NCI-H82 (cell line): ENCODE measurements at regions not wholly inside any gene's neighbourhood (a gene's known extent, or its start where the extent isn't known, plus 50 kb on each side); places are given as distances from the start of the nearest gene placed in this dataset.
A peak's percentile ranks its signal among the peaks of the same experiment; 100 is the strongest.
"Not testable (repeated sequence)": the region's sequence is repeated elsewhere in the genome, so short reads cannot be mapped to it uniquely, and the experiment has no call there.

Experiments used
- DNase-seq: peaks from one replicate; lab custom pipeline; 2025; lab: John Stamatoyannopoulos, UW

GRCh38 chr1:64318428-64318827, 115.0 kb downstream of the UBE2U start:
- no peak for DNase-seq

- no peak for DNase-seq
These were observed 116.6 kb downstream of the UBE2U start for GRCh38 chr1:64320007-64320406.

GRCh38 chr1:64320470-64320869, 117.0 kb downstream of the UBE2U start:
- DNase-seq: peak; percentile 24

DNA sequence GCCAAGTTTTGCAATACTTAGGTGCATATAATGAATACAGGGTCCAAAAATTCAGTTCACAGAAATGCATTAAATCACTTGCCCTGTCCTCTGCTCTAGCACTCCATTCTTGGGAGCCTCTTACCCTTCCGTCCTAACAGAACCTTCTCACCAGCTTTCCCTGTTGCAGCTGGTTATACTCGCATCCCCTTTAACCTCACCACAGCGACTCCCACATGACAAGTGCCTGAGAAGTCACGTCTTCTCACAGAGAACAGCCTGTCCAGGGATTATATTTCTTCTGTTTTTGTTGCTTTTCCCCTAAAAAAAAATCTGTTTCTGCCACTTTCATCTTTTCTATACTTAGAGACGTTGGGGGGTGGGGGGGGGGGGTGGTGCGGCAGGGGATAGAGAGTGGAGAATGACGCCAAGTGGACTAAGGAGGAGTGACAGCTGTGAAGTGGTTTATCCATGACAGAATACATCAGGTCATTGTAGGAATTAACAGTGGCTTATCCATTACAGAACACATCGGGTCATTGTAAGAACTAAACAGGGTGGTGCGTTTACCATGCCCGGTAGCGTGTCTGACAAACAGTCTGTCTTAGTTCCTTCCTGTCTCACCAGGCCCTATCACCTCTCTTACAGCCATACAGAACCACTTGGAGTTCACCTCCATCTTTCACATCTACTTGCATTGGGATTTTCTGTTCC, 117.6 kb downstream of the UBE2U start:
- peak; percentile 95 for DNase-seq

GRCh38 chr1:64323054-64323453, 119.6 kb downstream of the UBE2U start:
- DNase-seq: no peak

DNA sequence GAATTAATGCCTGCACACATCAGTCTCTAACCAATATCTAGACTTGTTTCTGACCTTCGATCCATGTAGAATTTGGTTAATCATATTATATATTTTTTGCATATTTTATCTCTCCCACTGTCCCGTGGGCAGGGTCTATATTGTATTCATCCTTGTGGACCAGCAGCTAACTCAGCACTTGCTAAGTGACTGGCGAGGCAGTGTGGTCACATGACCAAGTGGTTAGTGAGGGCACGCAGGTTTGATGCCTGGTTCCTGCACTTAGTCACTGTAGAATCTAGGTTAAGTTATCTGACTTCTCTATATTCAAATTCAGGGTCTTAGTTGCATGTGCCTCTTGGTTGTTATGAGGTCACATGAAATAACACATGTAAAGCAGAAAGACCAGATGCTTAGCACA, 120.5 kb downstream of the UBE2U start:
- DNase-seq: no peak

DNA sequence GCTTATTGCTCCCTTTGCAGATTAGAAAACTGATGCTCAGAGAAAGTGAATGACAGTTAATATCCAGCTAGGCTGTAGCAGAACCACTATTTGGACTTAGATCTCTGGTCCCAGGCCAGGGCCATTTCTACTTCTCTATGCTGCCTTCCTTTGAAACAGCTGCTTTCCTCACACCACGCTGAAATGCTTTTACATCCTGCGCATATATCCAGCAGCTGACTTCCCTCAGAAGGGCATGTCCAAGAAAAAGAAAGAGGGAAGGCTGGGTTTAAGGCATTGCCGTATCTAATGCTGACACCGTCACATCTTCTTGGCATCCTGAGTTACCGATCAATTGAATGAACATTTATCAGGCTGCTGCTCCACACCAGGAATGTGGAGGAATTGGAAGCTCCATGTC, 122.4 kb downstream of the UBE2U start:
- no peak for DNase-seq

GRCh38 chr1:64327119-64327518, 123.7 kb downstream of the UBE2U start:
- DNase-seq: no peak

DNA sequence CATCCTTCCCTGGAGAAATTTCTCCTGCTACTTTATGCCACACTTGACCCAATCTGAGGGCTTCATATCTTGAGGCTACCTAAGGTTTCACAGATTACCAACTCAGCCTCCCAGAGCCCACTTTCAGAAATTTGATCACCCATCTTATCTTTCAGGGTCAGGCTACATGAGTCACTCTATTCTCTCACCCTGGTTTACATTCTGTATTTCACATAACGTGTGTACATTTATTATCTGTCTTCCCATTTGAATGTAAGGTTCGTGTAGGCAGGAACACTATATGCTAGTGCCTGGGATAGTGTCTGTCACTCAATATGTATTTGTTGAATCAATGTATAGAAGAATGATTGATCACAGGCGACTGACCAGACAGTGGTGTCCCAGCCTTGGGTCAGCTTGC, 124.8 kb downstream of the UBE2U start:
- no peak for DNase-seq

- no peak for DNase-seq
These were observed 127.4 kb downstream of the UBE2U start for GRCh38 chr1:64330839-64331238.

- DNase-seq: no peak
These were observed 132.2 kb downstream of the UBE2U start for GRCh38 chr1:64335636-64336035.

DNA sequence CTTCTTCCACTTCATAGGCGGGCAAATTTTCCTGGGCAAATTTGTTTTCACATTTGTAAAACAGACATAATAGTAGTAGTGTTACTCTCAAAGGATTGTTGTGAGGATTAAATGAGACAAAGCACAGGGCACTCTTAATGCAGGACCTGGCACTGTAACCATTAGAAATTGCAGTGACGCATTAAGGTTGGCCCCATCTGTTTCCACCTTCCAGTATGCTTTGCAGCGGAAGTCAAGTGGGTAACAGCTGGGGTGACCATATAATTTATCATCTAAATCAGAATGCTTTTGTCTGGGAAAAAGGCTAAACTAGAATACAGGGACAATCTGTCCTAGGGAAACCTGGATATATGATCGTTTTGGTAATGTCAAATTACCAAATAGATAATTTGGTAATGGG, 132.5 kb upstream of the CACHD1 start:
- DNase-seq: peak; percentile 71

- DNase-seq: peak; percentile 11
These were observed 132.0 kb upstream of the CACHD1 start for GRCh38 chr1:64337926-64338325.

GRCh38 chr1:64340361-64340760, 129.6 kb upstream of the CACHD1 start:
- DNase-seq: no peak

- DNase-seq: no peak
These were observed 126.7 kb upstream of the CACHD1 start for GRCh38 chr1:64343105-64343822.

DNA sequence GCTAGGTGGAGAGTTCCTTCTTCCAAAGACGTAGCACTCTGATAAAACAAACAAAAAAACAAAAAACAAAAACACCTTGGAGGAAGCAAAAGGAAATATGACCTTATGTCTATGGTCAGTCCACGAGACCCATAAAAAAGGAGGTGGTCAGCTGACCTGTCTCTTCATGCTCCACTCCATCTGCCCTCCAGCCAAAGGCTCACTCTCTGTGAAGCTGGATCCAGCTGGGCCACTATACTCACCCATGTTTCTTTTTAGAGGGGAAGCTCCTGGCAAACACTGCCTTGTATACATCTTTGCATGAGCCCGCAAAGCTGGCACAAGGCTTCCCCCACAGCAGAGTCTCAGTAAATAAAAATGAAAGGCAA, 126.1 kb upstream of the CACHD1 start:
- DNase-seq: no peak

DNA sequence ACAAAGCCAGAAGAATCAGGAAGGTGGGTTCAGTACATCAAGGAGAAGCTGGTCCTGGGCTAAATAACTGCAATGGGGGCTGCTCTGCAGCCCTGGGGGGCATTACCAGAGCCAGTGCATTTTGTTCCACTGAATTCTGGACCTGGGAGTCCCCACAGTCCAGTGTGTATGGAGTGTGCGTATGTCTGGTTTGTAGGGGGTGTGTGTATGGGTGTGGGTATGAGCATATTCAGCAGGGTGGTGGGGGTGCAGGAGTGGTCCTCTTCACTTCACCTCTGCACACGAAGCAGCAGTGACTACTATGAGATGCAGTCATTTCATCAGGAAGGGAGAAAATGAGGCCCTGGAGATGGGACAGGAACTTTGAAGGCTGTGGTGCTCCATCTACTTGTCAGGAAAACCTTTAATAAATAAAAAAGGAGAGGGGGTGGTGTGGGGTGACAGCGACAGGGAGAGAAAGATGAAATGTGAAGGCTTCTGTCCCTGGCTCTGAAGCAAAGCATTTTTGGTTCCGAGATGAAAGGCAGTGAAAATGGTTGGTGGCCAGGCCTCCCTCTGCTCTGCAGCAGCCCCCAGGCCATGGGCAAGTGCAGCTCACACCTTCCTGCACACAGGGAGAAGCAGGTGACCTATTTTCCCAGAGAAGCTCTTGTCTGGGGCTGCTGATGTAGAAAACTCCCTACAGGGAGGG, 121.5 kb upstream of the CACHD1 start:
- no peak for DNase-seq

GRCh38 chr1:64348961-64349648, 120.8 kb upstream of the CACHD1 start:
- no peak for DNase-seq

DNA sequence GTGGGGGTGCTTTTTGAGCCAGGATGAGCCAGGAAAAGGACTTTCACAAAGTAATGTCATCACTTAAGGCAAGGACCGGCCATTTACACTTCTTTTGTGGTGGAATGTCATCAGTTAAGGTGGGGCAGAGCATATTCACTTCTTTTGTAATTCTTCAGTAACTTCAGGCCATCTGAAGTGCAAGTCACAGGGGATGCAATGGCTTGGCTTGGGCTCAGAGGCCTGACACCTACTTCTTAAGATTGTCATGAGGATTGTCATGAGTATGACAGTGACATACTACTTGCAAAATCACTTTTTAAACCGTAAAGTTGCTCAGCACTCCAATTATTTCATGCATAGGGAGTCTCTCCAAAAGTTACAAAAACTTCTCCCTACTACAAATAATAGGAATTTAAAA, 114.4 kb upstream of the CACHD1 start:
- not testable (repeated sequence) for DNase-seq

DNA sequence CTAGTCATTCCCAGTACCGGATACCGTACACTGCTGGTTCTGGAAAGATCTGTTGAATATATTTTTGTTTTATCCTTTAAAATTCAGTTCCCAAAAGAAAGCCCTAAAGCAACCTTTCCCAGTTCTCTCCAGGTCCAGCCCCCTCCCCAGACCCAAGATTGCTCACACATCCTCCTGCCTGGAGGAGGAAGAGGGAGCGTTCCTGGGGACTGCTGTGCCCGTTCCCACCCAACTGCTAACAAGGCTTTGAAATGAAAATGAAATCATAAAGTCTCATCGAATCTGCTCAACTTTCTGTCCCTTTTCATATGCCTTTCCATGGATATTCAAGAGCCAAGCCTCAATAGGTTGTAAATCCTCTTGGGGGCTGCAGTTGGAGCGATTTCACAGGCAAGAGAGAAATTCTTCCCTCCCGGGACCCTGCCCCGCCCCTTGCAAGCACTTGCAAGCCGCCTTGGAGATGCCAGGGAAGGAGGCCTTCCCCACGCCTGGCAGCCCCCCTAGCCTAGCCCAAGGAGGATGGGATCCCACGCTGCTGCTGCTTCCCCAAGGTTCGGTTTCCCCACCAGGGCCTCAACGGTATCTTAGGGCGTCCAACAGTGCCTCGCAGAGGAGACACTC, 113.2 kb upstream of the CACHD1 start:
- DNase-seq: no peak

GRCh38 chr1:64357422-64357821, 112.5 kb upstream of the CACHD1 start:
- no peak for DNase-seq

DNA sequence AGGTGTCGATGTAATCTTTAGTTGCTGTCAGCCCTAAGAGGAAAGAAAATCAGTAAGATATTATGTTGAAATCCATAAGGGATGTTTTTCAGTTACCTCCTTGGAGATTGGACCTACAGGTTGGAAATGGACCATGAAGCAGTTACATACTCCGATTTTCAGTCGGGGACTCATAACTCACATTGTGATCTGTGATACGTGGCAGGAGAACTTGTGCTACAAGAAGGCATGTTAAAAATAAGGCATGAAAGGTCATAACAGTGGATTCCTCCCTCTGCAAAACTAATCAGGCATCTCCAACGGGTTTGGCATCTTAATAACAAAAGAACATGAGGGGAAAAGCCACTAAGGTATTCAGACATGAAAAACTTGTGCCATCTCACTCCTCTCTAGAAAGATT, 111.2 kb upstream of the CACHD1 start:
- DNase-seq: no peak
